CD4-positive, alpha-beta T cell treated with Interleukin-17A for 1 hour (primary cell): ENCODE measurements at regions not wholly inside any gene's neighbourhood (a gene's known extent, or its start where the extent isn't known, plus 50 kb on each side); places are given as distances from the start of the nearest gene placed in this dataset.

Experiments used
- DNase-seq: peaks from one replicate; pipeline ENCODE4 v3.0.0-alpha.2; 2020

- DNase-seq: no peak
Observed at GRCh38 chr21:36636439-36636838, 62.5 kb upstream of the SIM2 start.

GRCh38 chr21:36639769-36640168 lies 59.1 kb upstream of the SIM2 start:
- DNase-seq: no peak

- no peak for DNase-seq
Observed at GRCh38 chr21:36640174-36640720, 58.7 kb upstream of the SIM2 start.

GRCh38 chr21:36640721-36641244 lies 58.1 kb upstream of the SIM2 start:
- no peak for DNase-seq

GRCh38 chr21:36641346-36641745 lies 57.6 kb upstream of the SIM2 start:
- DNase-seq: no peak

- DNase-seq: no peak
Observed at GRCh38 chr21:36641886-36642285, 57.0 kb upstream of the SIM2 start.

- no peak for DNase-seq
Observed at GRCh38 chr21:36642777-36643176, 56.1 kb upstream of the SIM2 start.

GRCh38 chr21:36643374-36644250 lies 55.3 kb upstream of the SIM2 start:
- no peak for DNase-seq

GRCh38 chr21:36646011-36646410 lies 52.9 kb upstream of the SIM2 start:
- no peak for DNase-seq

- DNase-seq: no peak
Observed at GRCh38 chr21:36646645-36647044, 52.3 kb upstream of the SIM2 start.

GRCh38 chr21:36647279-36648093 lies 51.4 kb upstream of the SIM2 start:
- DNase-seq: no peak
